Activated T-helper 1 cell treated with anti-CD3 and anti-CD28 coated beads, Interleukin-2, amount 50 U/mL, for 16 hours (primary cell): ENCODE measurements at regions not wholly inside any gene's neighbourhood (a gene's known extent, or its start where the extent isn't known, plus 50 kb on each side); places are given as distances from the start of the nearest gene placed in this dataset.

Source experiments
- DNase-seq, 2 donors: peaks; one replicate each; pipeline ENCODE4 v3.0.0-alpha.2; 2020; ENCODE audit warnings: low read depth in 1 of 2, low spot score in 1 of 2

GRCh38 chr13:104001766-104002165, 935.5 kb upstream of the SLC10A2 start:
- no peak for DNase-seq

DNA sequence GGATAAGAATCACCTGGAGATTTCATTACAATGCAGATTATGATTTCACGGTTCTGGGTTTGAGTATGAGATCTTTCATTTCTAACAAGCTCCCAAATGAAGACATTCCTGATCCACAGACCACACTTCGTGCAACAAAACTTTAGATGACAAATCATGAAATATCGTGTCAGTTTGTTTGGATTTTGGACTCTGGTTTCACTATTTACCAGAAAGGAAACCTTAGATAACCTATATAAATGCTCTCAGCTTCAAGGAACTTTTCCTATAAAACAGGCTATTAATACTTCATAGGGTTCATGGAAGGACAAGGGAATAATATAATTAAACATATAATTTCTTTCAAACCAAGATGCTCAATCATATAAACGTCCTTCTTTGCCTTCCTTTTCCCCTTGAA, 930.5 kb upstream of the SLC10A2 start:
- DNase-seq = no peak

DNA sequence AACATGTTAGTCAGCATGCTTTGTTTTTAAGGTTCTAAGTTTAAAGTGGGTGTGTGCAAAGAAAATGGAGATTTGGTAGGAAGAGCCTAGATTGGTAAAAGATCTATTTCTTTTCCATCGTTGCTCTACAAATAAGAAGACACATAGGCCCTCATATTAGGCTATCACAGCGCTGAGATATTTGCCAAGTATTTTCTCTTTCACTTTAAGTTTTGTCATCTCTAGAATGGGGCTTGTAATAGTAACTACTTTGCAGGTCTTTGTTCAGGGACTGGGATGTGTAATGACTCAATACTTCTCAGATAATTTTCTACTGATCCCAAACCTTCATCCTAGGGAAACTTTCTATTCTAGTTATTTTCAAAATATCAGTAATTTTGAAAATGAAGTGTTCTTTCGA, 917.7 kb upstream of the SLC10A2 start:
- DNase-seq = no peak

DNA sequence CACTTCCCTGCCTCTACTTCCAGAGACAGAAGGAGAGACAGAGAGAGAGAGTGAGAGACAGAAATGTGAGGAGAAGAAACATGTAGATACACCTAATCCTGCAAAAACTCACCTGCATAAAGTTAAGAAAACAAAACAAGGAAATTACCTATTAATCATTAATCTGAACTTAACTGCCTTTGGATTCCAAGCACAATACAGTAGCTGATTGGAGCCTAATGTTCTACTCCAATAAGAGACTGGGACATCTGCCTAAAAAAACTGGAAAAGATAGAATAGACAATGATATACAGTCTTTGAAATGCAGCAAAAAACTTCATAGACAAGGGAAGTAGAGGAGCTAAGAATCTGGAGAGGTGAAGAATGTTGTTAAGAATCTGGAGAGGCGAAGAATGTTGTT, 910.2 kb upstream of the SLC10A2 start:
- DNase-seq = no peak

GRCh38 chr13:103973740-103974139, 907.5 kb upstream of the SLC10A2 start:
- DNase-seq = no peak

- DNase-seq = no peak
These were observed 903.4 kb upstream of the SLC10A2 start for GRCh38 chr13:103969520-103970050.

- no peak for DNase-seq
These were observed 899.5 kb upstream of the SLC10A2 start for GRCh38 chr13:103965506-103966243.

- DNase-seq = no peak
These were observed 895.6 kb upstream of the SLC10A2 start for GRCh38 chr13:103961784-103962183.

DNA sequence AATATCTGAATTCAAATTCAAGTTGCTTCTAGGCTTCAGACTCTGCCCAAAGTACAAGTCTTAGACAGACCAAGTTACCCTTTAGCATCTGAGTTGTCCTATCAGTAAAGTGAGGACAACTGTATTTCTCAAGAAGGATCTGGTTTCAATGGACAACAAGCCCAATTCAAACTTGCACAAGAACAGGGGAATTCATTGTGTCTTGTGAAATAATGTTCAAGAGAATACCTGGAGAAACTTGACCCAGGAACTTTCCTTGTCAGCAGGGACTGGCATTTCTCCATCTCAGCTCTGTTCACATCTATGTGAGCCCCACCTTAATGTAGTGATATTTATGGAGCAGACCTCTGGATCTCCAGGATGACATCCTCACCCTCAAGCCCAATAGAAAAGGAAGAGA, 894.9 kb upstream of the SLC10A2 start:
- no peak for DNase-seq

- no peak for DNase-seq
These were observed 893.8 kb upstream of the SLC10A2 start for GRCh38 chr13:103960001-103960400.

DNA sequence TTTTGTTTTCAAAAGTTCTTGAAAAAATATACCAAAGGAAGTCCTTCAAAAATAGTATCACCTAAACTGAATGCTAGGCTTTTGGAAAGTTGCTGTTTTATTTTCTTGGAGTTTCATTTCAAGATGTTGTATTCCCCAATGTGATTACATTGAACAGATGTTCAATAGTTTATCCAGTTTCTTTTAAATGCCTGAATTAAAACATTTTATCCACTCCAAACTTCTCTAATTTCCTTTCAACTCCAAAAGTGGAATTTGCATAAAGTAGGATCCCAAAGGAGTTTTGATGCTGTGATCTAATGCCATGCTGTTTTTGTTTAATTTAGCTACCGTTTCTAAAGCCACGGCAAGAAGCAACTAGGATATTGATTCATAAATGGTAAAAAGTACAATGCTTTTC, 892.5 kb upstream of the SLC10A2 start:
- no peak for DNase-seq

DNA sequence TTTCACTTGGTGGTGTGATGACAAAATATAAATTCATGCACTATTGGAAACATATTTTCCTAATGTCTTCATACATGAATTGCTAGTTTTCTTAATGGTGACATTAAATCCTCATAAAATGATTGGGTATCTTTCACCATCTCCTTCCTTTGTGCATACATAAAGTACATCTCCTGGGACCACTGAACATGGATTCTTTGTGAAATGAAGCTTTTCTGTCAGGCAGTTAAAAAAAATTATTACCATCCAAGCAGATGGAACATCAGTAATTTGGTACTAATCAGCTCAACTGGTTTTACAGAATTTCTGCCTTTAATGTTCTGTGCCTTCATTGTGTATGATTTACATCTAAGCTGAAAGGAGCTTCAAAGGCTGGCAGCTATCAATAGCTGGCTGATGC, 891.7 kb upstream of the SLC10A2 start:
- DNase-seq = no peak

DNA sequence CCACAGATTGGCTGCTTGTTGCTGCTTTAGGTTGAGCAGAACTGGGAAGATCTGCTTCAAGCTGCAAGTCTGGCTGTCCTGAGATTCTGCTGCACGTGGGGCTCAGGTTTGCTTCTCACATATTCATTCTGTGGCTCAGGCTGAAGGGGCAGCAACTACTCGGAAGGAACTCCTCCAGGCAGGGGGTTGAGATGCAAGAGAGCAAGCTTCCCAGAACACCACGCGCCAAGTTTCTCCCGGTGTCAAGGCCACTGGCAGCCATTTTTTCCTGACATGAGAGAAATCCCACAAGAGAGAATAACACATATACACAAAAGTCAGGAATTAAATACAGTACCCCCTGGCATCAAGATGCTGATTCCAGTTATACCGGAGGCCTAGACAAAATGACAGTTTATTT, 887.6 kb upstream of the SLC10A2 start:
- DNase-seq = no peak

DNA sequence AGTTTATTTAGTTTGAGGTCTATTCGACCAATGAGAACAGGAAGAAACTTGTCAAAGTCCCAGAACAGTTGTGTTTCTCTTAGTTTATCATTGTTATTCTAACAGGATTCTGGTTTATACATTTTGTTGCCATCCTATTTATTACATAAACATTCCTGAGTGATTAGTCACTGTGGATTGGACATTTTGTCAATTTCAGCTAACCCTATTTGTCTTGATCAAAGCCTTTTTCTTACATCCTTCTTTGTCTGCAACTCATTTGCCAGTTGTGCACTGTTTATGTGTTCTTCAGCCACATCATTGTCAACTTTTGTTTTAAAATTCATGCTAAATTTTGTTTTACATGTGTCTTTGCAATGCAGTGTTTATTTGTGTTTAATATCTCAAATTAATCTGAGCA, 886.0 kb upstream of the SLC10A2 start:
- no peak for DNase-seq

DNA sequence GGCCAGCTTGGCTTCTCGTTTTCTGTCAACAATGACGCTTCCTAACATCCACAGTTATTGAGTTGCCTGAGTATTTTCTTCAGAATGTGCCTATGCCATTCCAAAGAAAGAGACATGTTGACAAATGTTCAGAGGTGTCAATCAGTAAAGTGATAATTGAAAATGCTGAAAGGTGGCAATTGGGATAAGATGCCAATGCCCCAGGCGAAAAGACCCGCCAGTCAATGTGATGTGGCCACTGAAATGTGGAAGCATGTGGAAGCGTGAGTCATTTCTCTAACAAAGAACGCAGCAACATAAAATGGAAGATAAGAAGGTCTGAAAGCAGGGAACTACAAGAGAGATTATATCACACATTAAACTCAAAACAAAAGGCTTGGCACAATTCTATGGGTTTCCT, 882.2 kb upstream of the SLC10A2 start:
- DNase-seq = no peak

DNA sequence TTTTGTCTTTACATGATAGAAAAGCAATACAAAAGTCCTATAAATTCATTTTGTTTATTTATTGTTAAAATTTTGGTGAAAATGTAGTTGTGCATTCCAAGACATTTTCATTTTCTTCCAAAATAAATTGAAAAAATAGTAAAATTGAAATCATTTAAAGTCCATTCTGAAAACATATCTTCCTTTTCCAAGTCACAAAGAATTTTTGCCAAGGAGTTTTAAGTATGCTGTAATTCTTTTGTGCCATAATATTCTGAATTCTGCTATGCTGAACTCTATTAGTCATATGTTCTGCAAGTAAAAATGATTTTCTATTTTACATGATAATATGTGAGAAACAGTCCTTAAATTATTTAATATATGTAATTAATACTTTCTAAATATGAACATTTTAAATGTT, 879.6 kb upstream of the SLC10A2 start:
- no peak for DNase-seq

GRCh38 chr13:103941506-103942140, 875.4 kb upstream of the SLC10A2 start:
- DNase-seq = no peak

GRCh38 chr13:103935117-103935516, 868.9 kb upstream of the SLC10A2 start:
- no peak for DNase-seq

GRCh38 chr13:103931885-103932284, 865.7 kb upstream of the SLC10A2 start:
- no peak for DNase-seq

- DNase-seq = no peak
These were observed 865.2 kb upstream of the SLC10A2 start for GRCh38 chr13:103931331-103931845.

DNA sequence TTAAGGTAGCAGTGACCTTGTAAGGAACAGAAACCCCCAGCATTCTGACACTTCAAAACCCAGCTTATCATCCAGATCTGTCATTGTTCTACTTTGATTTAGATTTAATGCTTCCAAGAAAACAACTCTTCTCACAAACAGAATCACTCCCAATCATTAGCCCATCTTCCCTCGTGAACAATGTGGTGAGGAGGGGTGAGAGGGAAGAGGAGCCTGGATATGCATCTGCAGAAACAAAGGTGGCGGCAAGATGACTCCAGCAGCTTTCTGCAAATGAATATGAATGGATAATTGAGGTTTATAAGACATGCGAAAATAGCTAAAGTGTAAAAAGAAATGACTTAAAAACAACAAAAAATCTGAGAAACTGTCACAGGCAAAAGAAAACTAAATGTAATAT, 859.9 kb upstream of the SLC10A2 start:
- DNase-seq = no peak

DNA sequence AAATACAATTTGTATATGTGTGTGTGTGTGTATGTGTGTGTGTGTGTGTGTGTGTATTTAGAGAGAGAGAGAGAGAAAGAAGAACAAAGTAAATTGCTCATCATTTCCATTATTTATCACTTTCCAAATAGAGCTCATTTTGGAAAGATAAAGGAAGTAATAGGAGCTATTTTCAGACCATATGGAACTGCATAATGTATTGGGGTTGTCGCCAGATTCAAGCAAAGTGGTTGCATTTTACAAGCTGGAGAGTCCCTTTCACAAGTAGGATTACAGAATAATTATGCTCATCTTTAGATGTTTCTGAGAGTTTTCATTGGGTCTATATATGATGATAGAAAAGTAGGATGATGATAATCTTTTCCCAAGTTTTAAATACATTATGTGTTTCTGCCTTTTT, 842.7 kb upstream of the SLC10A2 start:
- no peak for DNase-seq

- DNase-seq = no peak
These were observed 842.1 kb upstream of the SLC10A2 start for GRCh38 chr13:103908274-103908673.
